Hepatocyte (in vitro differentiated cells): ENCODE measurements at regions not wholly inside any gene's neighbourhood (a gene's known extent, or its start where the extent isn't known, plus 50 kb on each side); places are given as distances from the start of the nearest gene placed in this dataset.

ENCODE experiments used
- EZH2 ChIP-seq: fragments of 200-600 bp; sonication (generic); IDR thresholded peaks from 2 replicates; pipeline ENCODE4 v1.6.1; 2016; ENCODE audit warnings: antibody characterized with exemption, mild to moderate bottlenecking, borderline replicate concordance
- EZH2phosphoT487 ChIP-seq: fragments of 200-600 bp; sonication (generic); IDR thresholded peaks from one replicate; pipeline ENCODE4 v1.6.1; 2018; ENCODE audit warnings: antibody characterized with exemption, mild to moderate bottlenecking, low read depth, moderate library complexity; ENCODE audit not compliant: unreplicated experiment, severe bottlenecking
- TF ChIP-seq, protein P1 (sequence below): fragments of 200-600 bp; sonication (generic); IDR thresholded peaks from 2 replicates; pipeline ENCODE4 v1.5.1; 2016; ENCODE audit warnings: antibody characterized with exemption, mild to moderate bottlenecking; ENCODE audit not compliant: poor library complexity

GRCh38 chr6:9766240-9766915 is 648.5 kb downstream of the TFAP2A start:
- TF ChIP-seq, protein P1, sequence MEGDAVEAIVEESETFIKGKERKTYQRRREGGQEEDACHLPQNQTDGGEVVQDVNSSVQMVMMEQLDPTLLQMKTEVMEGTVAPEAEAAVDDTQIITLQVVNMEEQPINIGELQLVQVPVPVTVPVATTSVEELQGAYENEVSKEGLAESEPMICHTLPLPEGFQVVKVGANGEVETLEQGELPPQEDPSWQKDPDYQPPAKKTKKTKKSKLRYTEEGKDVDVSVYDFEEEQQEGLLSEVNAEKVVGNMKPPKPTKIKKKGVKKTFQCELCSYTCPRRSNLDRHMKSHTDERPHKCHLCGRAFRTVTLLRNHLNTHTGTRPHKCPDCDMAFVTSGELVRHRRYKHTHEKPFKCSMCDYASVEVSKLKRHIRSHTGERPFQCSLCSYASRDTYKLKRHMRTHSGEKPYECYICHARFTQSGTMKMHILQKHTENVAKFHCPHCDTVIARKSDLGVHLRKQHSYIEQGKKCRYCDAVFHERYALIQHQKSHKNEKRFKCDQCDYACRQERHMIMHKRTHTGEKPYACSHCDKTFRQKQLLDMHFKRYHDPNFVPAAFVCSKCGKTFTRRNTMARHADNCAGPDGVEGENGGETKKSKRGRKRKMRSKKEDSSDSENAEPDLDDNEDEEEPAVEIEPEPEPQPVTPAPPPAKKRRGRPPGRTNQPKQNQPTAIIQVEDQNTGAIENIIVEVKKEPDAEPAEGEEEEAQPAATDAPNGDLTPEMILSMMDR, result no peak
- TF ChIP-seq EZH2 (no peak), EZH2phosphoT487 (no peak)
